GM19025 (cell line): ENCODE measurements at regions not wholly inside any gene's neighbourhood (a gene's known extent, or its start where the extent isn't known, plus 50 kb on each side); places are given as distances from the start of the nearest gene placed in this dataset.
A peak's percentile ranks its signal among the peaks of the same experiment; 100 is the strongest.

Source experiments
- ATAC-seq: cut with Tn5 transposase; IDR thresholded peaks from one replicate; pipeline ENCODE4 v1.9.1; 2021; ENCODE audit warnings: mild to moderate bottlenecking, low read depth, moderate library complexity; ENCODE audit not compliant: unreplicated experiment

DNA sequence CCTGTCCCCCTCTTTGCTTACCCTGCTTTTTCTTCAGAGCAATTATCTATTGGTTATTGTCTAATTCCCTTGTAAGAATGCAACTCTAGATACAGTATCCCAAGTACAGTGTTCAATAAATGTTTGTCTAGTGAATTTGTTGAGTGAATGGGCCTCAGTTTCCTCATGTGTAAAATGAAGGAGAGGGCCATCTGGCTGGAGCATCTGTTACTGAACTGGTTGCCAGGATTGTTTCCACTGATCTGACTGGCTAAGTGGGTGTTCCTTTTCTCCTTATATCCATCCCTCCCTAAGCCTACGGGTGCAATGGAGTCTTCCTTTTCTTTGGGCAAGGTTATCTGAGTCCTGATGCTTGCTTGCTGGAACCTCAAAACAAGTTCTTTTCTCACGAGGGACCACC, 185.2 kb upstream of the RPS6KA3 start:
- no peak for ATAC-seq

DNA sequence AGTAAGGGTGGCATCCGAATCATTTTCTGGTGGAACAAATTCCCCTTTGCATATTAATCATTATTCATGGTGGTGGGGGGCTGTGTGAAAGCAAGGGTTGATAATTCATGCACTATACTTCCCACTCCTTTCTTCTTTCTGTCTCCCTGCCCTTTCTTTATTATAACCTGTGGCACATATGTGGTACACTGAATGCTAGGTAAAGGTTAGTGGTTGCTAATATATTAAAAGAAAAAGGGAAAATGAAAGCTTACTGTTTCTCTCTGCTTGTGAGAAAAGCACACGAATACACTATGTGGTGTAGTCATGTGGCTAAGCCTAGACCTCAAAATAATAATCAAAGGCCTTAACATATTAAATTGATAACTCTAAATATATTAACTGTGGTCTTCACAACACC, 178.4 kb upstream of the RPS6KA3 start:
- peak; percentile 65 for ATAC-seq

DNA sequence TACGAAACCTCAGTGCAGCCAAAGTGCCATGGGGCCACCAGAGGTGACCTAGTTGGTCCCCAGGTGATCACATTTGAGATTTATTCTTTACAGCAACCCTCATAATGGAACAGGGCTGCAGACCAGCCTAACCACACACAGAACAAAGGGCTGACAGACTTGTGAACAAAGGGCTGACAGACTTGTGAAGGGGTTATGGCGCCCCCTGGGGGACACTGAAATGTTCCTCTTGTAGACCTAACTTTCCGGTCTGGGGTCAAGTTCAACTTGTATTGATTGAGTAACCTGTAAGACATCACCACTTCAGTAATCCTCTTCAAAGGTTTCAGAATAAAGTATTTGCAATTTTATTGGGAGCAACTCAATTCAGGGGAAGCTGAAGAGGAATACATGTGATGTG, 175.9 kb upstream of the RPS6KA3 start:
- peak; percentile 58 for ATAC-seq

DNA sequence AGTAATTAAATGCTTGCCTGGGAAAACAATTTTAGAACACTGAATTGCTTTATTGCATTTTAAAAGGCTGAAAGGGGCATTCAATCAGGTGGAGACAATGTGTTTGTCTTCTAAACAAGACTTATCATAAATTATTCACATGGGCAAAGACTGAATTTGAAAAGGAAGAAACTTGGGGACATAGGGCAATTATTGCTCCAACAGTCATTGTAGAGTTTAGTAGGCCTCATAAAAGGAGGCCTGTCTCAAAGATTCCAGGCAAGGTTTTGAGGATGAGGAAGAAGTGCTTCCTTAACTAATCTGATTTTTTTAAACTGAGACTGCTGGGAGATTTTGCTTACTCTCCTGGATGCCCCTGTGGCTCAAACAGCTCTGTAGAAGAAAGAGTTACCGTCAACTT, 174.4 kb upstream of the RPS6KA3 start:
- no peak for ATAC-seq

DNA sequence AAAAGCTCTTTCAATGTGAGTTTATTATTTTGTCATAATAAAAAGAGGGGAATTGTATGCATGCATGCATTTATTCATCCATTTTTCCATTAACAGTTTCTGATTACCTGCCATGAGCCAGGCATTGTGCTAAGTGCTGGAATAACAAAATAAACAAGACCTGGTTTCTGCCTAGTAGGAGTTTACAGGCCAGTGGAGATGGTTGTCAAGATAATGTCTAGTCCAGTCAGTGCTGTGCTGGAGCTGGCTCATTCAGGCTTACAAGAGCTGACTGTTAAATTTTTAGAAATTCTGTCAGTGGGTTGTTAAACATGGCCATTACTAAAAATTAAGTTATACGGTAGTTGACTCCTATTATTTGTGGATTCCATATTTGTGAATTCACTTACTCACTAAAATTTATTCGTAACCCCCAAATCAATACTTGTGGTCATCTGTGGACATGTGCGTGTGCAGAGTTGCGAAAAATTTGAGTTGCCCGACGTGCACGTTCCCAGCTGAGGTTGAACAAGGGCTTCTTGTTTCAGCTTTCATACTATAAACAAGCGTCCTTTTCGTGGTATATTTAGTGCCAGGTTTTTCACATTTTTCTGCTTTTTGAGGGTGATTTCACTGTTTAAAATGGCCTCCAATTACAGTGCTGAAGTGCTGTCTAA, 172.3 kb upstream of the RPS6KA3 start:
- ATAC-seq = no peak

DNA sequence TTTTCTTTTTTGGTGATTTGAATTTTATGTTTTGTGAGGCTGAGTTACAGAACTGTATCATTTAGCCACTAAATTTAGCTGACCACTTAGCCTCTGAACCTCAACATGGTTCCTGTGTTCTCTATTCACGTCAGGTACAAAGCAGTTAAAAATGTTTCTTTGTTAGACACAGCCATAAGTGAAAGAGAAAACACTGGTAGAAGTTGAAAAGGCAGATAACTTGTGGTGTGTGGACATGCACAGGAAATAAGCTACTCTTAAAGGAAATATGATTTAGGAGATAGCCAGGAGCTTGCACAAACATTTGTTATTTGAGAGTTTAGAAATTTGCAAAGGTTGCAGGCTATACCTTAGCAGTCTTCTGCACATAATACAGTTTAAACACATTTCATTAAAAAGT, 171.0 kb upstream of the RPS6KA3 start:
- ATAC-seq = peak; percentile 36

DNA sequence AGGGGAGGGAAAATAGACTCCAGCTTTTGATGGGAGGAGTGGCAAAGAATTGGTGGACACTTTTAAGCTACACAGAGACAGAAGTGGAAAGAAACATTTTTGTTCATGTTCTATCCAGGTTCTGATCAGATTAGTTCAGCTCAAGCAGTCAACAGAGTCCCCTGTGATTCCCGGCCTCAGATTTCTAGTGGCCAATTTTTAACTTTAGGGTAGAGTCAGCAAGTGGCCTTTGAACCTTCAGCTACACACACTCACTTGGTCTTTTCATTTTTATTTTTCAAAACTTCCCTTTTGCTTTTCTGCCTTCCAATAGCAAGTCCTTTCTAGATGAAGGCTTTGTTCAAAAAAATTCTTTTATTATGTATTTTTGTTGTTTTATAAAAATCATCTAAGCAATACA, 169.2 kb upstream of the RPS6KA3 start:
- ATAC-seq = no peak

DNA sequence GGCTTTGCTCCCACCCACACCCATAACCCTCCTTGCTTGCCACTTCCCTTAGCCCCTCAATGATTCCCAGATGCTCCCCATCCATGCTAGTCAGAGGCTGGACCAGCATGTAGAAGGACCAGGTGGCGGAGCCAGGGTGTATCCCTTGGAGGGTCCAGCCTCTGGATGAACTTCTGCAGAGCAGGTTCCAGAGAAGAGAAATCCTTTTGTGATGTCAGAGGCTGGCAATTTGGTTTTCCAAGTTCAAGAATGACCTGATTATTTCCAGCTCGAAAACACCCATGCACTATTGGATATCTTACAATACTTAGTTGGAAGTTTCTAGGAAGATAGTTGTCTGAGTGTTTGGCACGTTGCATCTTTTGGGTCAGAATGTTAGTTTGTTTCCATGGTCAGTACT, 168.3 kb upstream of the RPS6KA3 start:
- ATAC-seq = no peak

DNA sequence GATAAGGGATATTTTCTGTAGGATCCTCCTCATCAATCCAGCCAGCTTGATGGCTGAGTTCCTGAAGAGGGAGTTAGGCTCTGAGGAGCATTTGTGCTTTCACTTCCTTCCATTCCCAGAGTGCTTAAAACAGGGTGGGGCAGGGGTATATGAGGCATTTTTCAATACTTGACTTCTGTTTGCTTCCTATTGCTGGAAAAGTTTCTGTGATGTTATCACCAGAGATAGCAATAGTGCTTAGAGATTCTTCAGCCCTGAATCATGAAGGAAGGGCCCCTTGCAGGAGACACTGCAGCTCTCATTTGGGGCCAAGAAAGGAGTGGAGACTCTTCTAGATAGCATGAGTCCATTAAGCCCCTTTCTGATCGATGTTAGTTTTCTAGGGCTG, 166.7 kb upstream of the RPS6KA3 start:
- peak; percentile 18 for ATAC-seq

DNA sequence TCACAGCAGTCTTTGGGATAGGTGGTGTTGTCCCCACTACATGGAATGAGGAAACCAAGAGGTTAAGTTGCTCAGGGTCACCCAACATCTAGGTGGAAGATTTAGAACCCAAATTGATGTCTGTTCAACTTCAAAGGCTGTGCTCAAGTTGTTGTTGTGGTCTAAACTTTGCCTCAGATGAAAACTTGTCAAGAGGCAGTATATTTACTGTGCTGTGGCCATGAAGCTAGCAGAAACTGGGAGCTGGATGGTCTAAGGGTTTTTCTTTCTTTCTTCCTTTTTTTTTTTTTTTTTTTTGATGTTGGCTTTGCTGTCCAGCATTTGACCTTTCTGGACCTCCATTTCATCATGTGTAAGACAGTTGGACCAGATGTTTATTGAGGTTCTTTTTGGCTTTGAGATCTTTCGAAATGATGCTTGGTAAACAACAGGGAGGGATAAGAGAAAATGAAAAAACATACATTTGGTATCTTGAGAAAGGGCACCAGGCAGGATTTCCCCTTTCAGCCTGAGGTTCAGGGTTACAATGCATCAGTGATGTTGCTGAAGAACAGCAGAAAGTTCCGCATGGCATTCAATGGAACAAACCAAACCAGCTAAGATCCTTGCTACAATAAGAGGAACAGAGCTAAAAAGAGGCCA, 166.2 kb upstream of the RPS6KA3 start:
- peak; percentile 72 for ATAC-seq

DNA sequence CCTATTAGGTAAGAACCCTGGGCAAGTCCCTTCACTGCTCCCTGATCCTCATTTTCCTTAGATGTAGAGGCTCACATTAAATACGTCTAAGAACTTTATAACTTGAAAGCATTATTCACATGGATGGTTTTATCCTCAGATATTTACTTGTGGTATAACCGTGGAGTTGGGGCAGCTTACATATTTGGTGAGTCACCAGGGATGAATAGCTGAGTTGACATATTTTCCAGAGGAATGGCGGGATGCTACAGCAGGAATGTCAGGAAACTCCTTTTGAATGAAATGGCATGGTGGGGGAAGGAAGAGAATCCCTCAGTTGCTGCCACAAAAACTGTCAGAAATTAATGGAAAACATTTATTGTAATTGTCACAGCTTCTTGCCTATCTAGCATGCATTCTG, 165.3 kb upstream of the RPS6KA3 start:
- no peak for ATAC-seq

DNA sequence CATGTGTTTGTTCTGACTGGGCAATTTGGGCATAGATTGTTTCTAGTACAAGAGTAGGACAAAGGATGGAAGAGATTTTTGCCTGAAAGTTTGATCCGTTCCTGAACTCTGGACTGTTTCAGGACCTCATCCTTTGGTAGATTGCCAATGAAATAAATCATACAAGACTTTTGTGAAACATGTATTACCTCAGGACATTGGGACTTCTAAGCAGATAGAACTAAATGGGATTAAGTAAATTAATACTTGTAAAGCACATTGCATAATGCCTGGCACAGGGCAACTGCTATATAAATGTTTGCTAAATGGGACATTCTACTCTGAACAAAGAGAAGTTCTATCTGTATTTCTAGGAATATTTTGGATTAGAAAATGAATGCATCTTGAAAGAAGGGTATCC, 164.8 kb upstream of the RPS6KA3 start:
- ATAC-seq = no peak

DNA sequence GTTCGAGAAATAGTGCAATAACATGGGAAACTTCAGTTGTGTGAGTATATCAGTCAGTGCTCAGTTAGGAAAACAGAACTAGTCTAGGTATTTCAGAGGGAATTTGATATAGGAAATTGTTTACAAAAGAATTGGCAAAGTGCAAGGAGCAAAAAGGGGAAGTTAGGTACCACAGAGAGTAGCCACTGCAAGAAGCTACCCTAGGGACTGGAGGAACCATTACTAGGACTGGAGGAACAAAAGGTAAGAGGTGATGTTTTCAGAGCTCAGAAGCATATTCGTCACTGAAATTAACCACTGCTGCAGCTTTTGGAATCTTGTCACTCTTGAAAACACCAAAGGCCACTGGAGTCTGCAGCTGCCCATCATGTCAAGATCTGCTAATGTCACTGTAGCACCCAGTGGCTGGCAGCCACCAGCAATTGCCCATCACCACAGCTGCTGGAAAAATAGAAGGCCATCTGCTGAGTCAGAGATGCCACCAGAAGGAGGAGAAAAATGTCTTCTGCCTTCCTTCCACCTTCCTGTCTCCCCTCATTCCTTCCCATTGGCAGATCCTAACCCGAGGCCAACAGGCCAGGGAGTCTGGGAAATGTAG, 160.6 kb upstream of the RPS6KA3 start:
- no peak for ATAC-seq

DNA sequence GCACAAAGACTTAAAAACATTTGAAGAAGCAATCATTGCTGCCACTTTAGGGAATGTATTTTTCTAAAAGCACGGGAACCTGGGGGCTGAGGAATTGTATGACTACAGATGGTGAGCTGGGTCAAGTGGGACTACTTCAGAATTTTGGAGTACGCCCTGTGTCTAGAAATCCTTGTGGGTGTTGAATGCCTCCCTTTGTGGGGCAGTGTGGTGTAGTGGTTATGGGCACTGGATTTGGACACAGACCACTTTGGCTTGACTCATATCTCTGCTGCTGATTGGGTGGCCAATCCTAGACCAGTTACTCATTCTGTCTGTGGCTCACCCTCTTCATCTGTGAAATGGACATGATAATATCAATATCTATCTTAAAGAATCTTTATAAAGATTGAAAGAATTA, 155.0 kb upstream of the RPS6KA3 start:
- ATAC-seq = no peak

DNA sequence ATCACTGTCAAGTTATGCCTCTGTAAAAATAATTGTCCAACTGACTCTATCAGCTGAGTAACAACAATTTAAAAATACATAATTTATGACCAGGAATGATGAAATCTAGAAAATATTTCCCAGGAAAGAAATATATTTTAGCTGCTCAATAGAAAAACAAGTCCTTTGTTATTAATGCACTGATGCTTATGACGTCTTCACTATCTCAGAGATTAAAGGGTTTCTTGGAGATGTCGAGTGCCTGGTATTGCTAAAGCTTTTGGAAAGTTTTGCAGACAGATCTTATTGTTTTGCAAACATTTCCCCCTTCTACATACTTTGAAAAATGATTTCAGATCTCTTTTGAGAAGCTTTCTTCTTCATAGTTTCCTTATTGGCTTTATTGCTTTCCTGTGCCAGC, 154.6 kb upstream of the RPS6KA3 start:
- no peak for ATAC-seq

DNA sequence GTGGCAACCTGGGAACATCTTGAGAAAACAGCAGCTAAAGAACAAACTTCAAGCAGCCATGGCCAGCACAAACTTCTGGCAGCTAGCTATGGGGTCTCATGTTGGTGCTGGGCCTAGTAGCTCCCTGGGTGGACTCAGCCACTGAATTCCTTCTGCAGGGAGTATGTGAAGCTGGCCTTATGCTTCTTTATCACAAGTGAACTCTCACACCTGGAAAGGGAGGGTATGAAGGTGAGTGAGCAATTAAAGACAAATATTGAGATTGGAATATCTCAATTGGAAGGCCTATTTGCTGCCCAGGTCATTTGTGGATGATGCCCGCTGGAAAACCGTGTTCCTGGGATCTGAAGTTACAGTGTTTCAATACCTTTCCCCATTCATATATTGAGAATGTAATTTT, 153.3 kb upstream of the RPS6KA3 start:
- no peak for ATAC-seq

DNA sequence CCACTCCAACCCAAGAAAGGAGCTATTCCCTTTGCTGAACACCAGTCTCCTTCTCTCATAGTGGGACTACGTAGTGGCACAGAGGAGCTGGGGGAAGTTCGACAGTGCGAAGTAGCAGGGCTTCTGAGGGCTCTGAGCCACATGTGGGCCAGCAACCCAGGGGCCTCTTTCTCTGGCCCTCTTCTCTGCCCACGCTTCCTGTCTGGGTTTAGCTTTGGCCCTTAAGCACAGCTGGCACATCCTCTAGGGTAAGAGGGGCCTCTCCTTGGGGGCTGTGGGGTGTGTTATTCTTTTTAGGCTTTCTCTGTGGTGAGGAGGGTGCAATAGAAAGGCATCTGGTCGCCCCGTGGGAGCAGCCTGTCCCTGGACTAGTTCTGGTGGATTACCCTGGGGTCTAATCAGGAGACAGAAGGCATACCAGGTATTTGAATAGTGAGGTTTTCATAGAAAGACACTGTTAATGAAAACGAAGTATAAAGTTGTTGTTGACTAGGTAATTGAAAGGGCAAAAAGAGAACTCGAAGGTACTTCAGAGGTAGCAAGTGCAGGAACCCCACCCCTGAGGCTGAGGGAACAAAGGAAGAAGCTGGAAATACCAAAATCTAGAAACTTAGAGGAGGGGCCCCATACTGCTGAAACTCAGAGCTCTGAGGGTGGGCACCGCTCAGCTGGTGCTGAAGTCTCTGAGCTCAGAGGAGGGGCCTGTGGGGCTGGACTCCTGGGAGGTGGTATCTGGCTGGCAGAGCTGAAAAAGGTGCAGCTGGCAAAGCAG, 151.9 kb upstream of the RPS6KA3 start:
- ATAC-seq = peak; percentile 79

DNA sequence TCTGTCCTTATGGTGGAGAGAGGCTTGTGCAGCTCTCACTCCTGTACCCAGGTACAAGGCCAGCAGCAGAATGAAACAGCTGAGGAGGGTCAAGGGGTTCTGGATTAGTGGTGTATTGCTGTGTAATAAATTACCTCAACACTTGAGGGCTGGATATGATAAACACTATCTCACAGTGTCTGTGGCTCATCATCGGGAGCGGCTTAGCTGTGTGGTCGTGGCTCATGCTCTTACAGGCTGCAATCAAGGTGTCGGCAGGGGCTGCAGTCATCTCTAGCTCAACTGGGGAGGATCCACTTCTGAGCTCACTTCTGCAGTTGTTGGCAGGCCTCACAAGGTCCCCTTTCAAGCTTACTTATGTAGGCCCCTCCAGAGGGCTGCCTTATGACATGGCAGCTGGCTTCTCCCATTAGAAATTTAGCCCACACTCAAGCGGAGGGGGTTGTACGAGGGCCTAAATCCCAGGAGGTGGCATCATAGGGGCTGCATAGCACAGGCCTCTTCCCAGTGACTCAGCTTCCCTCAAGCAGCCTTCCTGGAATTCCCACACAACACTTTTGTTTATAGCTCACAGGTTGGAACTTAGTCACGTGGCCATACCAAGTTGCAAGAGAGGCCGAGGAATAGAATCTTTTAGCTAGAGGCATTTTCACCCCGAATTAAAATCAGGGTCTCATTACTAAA, 148.2 kb upstream of the RPS6KA3 start:
- ATAC-seq = no peak

DNA sequence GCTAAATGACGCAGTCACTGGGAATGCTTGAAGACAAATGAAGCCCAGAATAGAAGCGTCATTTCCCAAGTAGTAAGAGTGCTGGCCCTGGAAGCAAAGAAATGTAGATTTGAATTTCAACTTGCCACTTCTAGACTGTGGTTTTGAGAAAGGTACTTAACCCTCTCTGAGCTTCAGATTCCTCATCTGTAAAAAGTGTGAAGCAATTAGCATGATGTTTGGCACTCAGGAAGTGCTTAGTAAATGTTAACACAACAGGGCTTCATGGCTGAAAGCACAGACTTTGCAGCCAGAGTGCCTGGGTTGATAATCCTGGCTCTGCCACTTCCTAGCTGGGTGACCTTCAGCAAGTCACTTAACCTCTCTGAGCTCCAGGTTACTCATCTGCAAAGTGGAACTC, 147.4 kb upstream of the RPS6KA3 start:
- ATAC-seq = no peak

DNA sequence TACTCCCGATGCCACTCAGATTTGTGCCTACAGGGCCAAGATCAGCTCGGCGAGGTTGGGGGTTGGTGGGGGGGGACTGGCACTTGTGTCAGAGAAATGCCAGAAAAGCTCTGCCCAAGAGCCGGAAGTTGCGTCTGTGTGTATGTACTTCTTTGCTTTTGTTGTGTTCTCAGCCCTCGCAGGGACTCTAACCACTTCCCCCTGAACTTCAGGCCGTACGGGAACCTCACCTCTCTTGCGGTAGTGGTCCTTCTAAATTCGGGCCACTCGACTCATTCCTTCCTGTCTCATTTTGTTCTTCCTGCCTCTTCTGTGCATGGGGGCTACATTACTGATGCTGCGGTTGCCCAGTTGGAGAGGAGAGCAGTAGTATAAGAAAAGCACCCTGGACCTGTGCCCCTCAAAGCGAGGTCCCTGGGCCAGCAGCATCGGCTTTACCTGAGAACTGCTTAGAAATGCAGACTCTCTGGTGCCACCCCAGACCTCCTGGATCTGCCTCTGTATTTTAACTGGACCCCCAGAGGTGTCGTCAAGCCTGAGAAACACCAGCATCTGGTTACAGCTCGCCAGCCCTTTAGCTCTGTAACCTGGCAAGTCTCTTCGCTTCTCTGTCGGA, 146.3 kb upstream of the RPS6KA3 start:
- ATAC-seq = no peak

DNA sequence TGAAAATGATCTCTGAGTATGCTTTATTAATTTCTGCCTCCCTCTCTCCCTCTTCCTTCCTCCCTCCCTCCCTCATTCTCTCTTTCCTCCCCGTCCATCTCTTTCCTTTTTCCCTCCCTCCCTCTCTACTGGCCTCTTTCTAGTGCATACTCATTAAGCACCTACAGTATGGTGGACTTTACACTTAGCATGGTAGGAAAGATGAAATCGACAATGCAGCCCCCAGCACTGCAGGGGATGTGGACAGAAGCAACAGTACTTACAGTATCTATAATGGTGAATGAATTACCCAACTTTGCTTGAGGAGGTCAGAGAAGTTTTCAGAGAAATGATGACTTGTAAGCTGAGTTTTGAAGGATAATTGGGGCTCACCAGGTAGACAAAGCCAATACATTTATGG, 143.8 kb upstream of the RPS6KA3 start:
- no peak for ATAC-seq
